ENCODE measurements at regions not wholly inside any gene's neighbourhood (a gene's known extent, or its start where the extent isn't known, plus 50 kb on each side); places are given as distances from the start of the nearest gene placed in this dataset.

GRCh38 chr2:172667581-172668325 lies 67.9 kb upstream of the RAPGEF4 start:
- TF ChIP-seq, protein P1, sequence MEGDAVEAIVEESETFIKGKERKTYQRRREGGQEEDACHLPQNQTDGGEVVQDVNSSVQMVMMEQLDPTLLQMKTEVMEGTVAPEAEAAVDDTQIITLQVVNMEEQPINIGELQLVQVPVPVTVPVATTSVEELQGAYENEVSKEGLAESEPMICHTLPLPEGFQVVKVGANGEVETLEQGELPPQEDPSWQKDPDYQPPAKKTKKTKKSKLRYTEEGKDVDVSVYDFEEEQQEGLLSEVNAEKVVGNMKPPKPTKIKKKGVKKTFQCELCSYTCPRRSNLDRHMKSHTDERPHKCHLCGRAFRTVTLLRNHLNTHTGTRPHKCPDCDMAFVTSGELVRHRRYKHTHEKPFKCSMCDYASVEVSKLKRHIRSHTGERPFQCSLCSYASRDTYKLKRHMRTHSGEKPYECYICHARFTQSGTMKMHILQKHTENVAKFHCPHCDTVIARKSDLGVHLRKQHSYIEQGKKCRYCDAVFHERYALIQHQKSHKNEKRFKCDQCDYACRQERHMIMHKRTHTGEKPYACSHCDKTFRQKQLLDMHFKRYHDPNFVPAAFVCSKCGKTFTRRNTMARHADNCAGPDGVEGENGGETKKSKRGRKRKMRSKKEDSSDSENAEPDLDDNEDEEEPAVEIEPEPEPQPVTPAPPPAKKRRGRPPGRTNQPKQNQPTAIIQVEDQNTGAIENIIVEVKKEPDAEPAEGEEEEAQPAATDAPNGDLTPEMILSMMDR (IDR thresholded peaks at IDR 0.05; ENCODE audit: low read depth, low read length, poor library complexity, severe bottlenecking): no peak
- TF ChIP-seq EZH2phosphoT487 (IDR thresholded peaks at IDR 0.05; ENCODE audit: borderline replicate concordance, low read length): no peak
